ENCODE measurements at regions not wholly inside any gene's neighbourhood (a gene's known extent, or its start where the extent isn't known, plus 50 kb on each side); places are given as distances from the start of the nearest gene placed in this dataset.

DNA sequence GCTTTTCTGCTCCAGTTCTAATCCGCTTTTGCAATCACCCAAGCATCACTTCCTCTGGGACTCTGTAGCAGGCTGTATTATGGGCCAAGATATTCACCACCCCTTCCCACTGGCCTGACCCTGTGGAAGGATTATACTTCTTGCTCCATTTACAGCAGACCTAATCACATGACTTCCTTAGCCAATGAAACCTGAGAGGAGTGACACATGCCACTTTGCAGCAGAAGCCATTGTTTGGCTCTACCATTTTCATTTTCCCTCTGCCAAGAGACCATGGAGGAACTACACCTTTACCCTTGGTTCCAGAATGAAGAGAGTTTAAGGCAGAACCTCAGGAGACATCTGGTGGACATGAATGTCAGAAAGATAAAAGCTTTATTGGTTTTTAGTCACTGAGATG is 134.9 kb upstream of the HSD17B12 start:
- DNase-seq: no peak

DNA sequence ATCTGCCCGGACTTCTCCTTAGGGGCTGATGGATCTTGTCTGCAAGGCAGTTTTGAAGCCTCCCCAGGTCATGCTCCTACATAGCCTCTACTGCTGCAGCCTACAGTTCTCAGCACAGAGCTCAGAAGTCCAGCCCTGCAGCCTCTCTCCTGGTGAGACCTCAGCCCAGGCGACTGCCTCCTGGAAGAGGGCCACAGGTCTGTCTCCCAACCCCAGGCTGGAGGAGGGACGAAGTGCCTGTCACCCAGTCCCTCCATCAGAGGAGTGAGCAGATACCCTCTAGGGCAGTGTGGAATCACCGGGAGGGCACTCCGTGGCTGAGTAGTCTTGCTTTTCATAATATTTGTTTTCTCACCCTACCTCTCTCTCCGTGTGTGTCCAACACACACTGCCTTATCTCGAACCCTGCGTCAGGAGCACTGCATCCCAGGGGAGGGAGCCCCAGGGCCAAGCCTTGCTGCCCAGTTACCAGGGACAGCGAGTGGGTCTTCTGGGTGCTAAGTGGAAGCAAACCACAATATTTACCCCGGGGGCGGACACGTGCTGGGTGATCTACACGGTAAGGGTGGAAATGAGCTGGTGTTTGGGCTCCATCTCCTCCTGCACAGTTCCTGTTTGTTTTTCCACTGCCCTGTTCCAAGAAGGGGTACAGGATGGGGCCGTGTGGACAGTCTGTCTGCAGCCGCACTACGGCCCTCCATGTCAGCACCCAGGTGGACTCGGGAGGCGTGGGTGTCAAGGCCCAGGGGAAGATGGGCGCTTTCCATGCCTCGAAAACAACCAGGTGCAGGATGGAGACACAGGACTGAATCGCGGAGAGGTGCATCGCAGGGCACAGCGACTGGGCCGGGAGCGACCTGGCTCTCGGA is 133.7 kb upstream of the HSD17B12 start:
- no peak for DNase-seq

- no peak for DNase-seq
These were observed 133.1 kb upstream of the HSD17B12 start for GRCh38 chr11:43547430-43547831.

DNA sequence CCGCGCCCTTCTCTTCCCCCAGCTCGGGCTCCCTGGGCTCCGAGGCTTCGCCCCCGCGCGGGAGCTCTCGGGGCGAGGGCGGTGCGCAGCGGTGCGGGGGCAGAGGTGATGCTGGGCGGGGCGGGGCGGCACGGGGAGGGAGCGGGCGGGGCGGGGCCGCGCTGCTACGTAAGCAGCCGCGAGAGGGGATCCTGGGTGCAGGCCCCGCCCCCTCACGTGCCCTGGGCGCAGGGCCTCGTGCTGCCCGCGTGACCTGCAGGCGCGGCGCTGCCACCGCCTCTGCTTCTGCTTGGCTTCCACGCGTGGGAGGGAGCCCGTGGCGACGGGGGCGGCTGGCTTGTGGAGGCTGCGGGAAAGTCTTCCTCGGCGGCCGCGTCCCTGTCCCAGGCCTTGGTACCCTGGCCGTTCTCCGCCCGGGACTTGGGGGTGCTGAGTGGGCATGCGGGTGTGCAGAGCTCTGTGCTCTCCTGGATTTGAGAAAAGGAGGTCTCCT is 132.6 kb upstream of the HSD17B12 start:
- DNase-seq: no peak

DNA sequence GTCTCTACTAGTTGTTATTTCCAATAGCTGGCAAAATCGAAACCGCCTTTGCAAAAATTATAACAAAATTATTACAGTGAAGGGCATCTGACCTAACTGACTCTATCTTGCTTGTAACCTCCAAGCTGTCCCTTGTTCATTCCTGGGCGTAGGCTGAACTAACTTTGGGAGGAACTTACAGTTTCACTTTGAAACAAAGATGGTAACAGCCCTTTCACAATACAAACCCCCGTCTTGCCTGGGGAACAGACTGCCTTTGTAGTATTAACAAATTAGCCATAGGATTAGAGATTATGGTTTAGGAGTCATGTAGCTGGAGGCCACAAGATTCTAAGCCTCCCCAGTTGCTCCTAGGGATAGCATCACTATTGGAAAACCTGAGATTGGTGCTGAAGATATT is 131.6 kb upstream of the HSD17B12 start:
- DNase-seq: no peak

GRCh38 chr11:43549624-43550023 is 130.9 kb upstream of the HSD17B12 start:
- DNase-seq: no peak

GRCh38 chr11:43550714-43551113 is 129.8 kb upstream of the HSD17B12 start:
- no peak for DNase-seq

- DNase-seq: no peak
These were observed 126.4 kb upstream of the HSD17B12 start for GRCh38 chr11:43554148-43554473.

DNA sequence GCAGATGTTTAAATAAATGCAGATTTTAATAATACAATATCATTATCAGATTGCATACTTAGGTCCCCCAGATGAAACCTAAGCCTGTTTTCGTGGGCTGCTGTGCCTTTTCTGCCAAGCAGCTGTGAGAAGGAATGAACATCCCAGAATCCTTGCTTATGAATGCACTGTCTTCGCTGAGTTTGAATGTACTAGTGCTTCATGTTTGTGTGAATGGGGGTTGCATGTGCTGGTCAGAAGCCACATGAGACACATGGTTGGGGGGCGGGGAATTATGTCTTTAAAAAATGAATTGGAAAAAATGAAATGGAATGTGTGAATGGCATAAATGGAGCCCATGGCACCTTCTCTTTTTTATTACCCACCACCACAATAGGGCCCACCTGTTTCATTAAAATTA is 125.4 kb upstream of the HSD17B12 start:
- no peak for DNase-seq

GRCh38 chr11:43555816-43556611 is 124.5 kb upstream of the HSD17B12 start:
- DNase-seq: no peak

- DNase-seq: no peak
These were observed 123.7 kb upstream of the HSD17B12 start for GRCh38 chr11:43556612-43557375.

GRCh38 chr11:43557553-43558110 is 122.9 kb upstream of the HSD17B12 start:
- no peak for DNase-seq

DNA sequence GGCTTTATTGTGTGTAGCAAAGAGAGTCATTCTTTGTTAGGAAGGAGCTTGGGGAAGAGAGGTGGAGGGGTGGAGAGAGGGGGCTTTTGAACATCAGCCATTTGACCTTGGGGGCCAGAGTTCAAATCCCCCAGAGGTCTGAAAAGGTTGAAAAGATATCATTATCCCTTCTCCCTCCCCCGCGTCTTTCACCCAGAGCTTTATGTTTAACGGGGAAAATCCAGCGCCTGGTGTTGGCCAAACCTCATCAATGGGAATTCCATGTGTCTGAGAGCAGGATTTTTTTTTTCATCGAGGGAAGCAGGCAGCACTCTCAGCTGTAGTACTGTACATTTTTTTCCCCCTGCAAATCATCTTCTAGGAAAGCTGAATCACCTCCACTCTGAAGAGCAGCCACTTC is 122.4 kb upstream of the HSD17B12 start:
- no peak for DNase-seq

DNA sequence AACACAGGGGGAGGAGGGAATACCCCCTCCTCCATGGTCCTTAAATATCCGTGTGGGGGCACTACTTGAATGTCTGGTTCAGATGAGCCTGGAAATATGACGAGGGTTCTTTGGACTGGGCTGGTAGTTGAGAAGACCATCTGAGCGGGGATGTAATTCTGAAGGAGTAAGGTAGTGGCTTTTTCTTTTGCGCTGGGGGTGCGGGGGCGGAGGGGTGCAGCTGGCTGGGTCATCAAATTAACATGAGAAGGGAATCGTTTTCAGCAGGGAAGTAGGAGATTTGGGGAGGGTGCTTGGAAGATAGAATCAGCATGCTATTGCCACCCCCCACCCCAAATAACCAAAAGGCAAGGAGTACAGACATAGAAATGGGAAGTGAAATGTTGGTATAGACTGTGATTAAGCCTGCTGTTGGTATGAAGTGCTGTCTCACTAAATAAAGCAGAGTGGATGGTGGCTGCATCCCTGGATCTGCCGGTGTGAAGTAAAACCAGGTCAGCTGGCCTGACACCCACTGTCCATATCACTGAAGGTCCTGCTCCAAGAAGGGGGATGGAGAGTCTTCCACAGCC is 121.9 kb upstream of the HSD17B12 start:
- no peak for DNase-seq

- DNase-seq: no peak
These were observed 118.7 kb upstream of the HSD17B12 start for GRCh38 chr11:43561832-43562231.

DNA sequence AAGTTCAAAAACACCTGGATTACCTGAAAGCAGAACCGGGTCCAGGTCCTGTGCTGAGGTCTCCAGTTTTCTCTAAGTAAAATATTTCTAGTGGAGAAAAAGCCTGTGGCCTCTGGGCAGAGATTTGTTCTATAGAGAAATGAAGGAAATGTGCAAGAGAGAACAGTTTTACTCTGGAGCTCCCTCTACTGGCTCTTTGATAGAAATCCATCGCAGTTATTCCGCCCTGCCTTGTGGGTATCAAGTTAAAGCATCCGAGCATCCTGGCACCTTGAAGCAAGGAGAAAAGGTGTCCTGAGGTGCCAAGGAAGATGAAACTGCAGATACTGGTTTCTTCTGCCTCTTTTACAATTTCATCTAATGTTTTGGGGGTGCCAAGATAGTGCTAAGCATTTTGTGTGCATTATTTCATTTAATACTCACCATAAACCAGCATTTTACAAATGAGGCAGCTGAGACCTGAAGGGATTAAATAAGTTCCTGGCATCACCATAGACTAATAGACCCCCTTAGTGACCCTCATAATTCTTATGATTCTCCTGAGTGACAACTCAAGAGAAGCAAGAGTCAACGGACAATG is 113.1 kb upstream of the HSD17B12 start:
- peak; percentile 53 for DNase-seq

DNA sequence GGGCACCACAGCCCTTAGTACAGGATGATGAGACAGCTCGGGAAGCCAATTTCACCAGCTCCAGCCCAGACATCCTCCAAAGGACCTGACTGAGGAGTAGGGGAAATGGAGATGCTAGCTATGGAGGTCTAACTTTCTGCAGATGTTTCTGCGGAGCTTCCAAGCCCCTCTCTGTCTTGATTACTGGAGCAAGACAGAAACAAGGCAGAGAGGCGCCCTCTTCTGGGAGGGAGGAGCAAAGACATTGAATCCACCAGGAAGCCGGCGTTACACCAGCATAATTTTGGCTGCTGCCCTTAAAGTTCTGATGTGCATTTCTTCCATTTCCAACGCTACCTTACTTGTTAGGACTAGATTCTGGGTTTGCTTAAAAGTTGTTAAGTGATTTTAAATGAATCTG is 107.3 kb upstream of the HSD17B12 start:
- DNase-seq: peak; percentile 44

DNA sequence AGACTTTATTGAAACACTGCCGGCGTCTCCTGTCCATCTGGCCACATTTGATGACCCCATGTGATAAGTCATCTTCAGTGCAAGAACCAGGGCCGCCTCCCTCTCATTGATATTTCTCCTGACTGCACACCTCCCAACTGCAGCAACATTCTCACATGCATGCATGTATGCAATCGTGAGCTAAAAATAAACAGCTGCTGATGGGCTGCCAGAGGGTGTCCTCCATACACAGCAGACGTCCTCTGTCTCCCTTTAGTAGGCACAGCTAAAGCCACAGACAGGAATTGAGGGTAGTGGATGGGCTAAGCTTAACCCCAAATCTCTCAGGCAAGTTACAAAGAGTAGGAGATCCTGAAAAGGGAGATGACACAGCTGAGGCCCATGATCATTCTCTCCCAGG is 106.7 kb upstream of the HSD17B12 start:
- no peak for DNase-seq

DNA sequence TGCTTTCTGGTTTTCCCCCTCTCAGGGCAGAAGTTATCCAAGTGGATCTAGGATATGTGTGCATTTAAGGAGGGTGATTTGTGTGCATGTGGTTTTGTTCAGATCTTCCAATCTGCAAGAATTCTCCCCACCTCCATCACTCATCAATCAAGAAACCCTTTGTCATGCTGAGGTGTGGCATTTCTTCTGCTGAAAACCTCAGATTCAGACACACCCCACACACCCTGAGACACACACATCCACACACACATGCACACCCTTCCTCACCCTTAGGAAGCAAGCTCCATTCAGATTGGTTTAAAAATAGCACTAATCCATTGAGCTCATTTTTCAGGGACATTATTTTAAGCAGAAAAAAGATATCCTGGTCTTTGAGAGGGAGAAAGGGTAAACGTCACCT is 106.1 kb upstream of the HSD17B12 start:
- no peak for DNase-seq

DNA sequence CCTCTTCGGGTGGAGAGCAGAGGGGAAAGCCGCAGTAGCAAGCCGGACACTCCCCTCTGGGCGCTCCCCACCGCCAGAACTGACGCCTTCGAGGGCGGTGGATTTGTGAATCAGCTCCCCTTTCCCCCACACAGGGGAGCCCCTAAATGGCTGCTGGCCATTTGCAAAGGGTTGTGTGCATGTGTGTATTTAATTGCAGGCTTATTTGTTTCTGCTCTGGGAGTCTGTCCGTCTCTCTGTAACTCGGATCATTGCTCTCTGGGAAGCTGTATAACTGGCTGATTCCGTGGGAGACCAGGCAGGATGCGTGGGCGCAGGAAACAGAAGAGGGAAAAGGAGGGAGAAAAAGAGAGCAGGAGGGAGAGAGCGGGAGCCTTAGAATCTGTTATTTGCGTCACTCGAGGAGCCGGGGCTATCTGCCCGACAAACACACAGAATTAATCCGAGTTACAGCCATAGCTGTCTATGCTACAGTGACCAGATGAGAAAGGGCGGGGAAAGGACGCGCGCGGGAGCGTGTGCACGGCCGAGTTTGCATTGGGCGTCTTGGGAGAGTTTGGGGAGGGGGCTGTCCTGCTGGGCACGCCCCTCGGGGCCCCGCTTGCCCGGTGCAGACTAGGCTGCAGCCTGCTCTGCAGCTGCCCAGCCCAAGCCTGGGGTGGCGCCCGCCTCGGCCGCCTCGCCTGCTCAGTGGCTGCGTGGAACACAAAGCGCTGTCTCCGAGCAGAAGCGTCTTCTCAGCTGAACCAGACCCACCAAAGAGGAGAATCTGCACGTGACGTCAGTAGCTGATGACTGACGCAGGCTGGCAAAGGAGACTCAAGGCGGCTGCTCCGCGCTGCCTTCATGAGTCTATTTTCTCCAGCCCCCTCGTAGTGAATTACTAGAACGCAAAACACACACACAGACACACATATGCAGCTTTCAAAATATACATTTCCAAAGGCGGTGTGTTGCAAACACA is 105.3 kb upstream of the HSD17B12 start:
- DNase-seq: peak; percentile 6

- DNase-seq: no peak
These were observed 104.6 kb upstream of the HSD17B12 start for GRCh38 chr11:43575913-43576310.
